HEK293T (cell line): ENCODE measurements at regions not wholly inside any gene's neighbourhood (a gene's known extent, or its start where the extent isn't known, plus 50 kb on each side); places are given as distances from the start of the nearest gene placed in this dataset.

ENCODE experiments used
- ARNT ChIP-seq: fragments of 450-650 bp; IDR thresholded peaks from 2 replicates; pipeline ENCODE4 v1.6.1; 2017; ENCODE audit warnings: mild to moderate bottlenecking
- BHLHE40 ChIP-seq: fragments of 450-650 bp; IDR thresholded peaks from 2 replicates; pipeline ENCODE4 v1.6.1; 2016; ENCODE audit warnings: mild to moderate bottlenecking, moderate library complexity, borderline replicate concordance
- CTBP1 ChIP-seq: fragments of 450-650 bp; IDR thresholded peaks from 2 replicates; pipeline ENCODE4 v1.6.1; 2016; ENCODE audit warnings: borderline replicate concordance
- FOXK2 ChIP-seq: fragments of 450-650 bp; IDR thresholded peaks from 2 replicates; pipeline ENCODE4 v1.6.1; 2016; ENCODE audit warnings: mild to moderate bottlenecking
- FOXM1 ChIP-seq: fragments of 450-650 bp; IDR thresholded peaks from 2 replicates; pipeline ENCODE4 v1.6.1; 2017; ENCODE audit warnings: mild to moderate bottlenecking, borderline replicate concordance
- HDGF ChIP-seq: fragments of 450-650 bp; IDR thresholded peaks from 2 replicates; pipeline ENCODE4 v1.6.1; 2017; ENCODE audit warnings: antibody characterized with exemption, borderline replicate concordance
- LEF1 ChIP-seq: fragments of 450-650 bp; IDR thresholded peaks from 2 replicates; pipeline ENCODE4 v1.6.1; 2017; ENCODE audit warnings: mild to moderate bottlenecking, borderline replicate concordance
- PKNOX1 ChIP-seq: fragments of 450-650 bp; IDR thresholded peaks from 2 replicates; pipeline ENCODE4 v1.6.1; 2016
- SP1 ChIP-seq: fragments of 450-650 bp; IDR thresholded peaks from 2 replicates; pipeline ENCODE4 v1.6.1; 2017
- SUZ12 ChIP-seq: fragments of 450-650 bp; IDR thresholded peaks from 2 replicates; pipeline ENCODE4 v1.6.1; 2016; ENCODE audit warnings: mild to moderate bottlenecking
- TARDBP ChIP-seq: fragments of 450-650 bp; IDR thresholded peaks from 2 replicates; pipeline ENCODE4 v1.6.1; 2016

- TF ChIP-seq BHLHE40 (no peak), SP1 (no peak), SUZ12 (no peak), FOXK2 (no peak), HDGF (no peak), ARNT (no peak), LEF1 (no peak), PKNOX1 (no peak), CTBP1 (no peak), TARDBP (no peak), FOXM1 (no peak)
These were observed 280.5 kb upstream of the PPP2R2D start for GRCh38 chr10:131620314-131620713.
